ENCODE measurements at regions not wholly inside any gene's neighbourhood (a gene's known extent, or its start where the extent isn't known, plus 50 kb on each side); places are given as distances from the start of the nearest gene placed in this dataset.

DNA sequence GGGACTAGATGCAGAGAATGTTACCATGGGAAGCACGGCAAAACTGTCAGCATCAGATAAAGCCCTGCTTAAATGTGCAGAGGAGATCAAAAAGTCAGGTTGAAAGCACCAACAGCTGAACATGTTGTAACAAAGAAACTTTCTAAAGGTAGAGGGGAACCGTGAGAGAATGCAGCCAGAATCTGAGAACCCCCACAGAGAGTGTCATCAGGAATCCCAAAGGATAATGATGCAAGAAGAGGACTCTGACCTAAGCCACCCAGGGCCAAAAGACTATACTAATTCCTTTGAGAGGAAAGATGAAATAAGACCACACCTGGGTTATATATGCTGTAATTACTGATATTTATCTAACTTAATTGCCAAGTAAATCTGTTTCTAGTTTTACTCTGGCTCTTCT lies 116.6 kb downstream of the PCSK1 start:
- H3K27me3 Mint-ChIP-seq (ENCODE audit: low read depth) = no peaks in the 10 kb centered on the region

GRCh38 chr5:96316017-96316416 lies 117.0 kb downstream of the PCSK1 start:
- H3K36me3 Mint-ChIP-seq = peaks cover 3% of the 10 kb centered on the region
- TF ChIP-seq, protein P1, sequence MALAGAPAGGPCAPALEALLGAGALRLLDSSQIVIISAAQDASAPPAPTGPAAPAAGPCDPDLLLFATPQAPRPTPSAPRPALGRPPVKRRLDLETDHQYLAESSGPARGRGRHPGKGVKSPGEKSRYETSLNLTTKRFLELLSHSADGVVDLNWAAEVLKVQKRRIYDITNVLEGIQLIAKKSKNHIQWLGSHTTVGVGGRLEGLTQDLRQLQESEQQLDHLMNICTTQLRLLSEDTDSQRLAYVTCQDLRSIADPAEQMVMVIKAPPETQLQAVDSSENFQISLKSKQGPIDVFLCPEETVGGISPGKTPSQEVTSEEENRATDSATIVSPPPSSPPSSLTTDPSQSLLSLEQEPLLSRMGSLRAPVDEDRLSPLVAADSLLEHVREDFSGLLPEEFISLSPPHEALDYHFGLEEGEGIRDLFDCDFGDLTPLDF (CRISPR knock-in tag; IDR thresholded peaks at IDR 0.05) = no peak
- TF ChIP-seq MYBL2 (CRISPR knock-in tag; IDR thresholded peaks at IDR 0.05) (no peak), ARID4B (CRISPR knock-in tag; IDR thresholded peaks at IDR 0.05; ENCODE audit: borderline replicate concordance) (no peak), ZNF396 (CRISPR knock-in tag; IDR thresholded peaks at IDR 0.05; ENCODE audit: borderline replicate concordance) (no peak), ZNF423 (CRISPR knock-in tag; IDR thresholded peaks at IDR 0.05) (no peak), ZBTB21 (CRISPR knock-in tag; IDR thresholded peaks at IDR 0.05; ENCODE audit: borderline replicate concordance) (no peak), GTF2I (CRISPR knock-in tag; conservative IDR thresholded peaks at IDR 0.05) (no peak), MLX (CRISPR knock-in tag; IDR thresholded peaks at IDR 0.05) (no peak), NR1H2 (CRISPR knock-in tag; IDR thresholded peaks at IDR 0.05) (no peak), TCF7 (CRISPR knock-in tag; IDR thresholded peaks at IDR 0.05; ENCODE audit: low read depth) (no peak), SOX15 (CRISPR knock-in tag; IDR thresholded peaks at IDR 0.05) (no peak), CBFB (CRISPR knock-in tag; IDR thresholded peaks at IDR 0.05; ENCODE audit: low read depth) (no peak)
- TF ChIP-seq, protein P2, sequence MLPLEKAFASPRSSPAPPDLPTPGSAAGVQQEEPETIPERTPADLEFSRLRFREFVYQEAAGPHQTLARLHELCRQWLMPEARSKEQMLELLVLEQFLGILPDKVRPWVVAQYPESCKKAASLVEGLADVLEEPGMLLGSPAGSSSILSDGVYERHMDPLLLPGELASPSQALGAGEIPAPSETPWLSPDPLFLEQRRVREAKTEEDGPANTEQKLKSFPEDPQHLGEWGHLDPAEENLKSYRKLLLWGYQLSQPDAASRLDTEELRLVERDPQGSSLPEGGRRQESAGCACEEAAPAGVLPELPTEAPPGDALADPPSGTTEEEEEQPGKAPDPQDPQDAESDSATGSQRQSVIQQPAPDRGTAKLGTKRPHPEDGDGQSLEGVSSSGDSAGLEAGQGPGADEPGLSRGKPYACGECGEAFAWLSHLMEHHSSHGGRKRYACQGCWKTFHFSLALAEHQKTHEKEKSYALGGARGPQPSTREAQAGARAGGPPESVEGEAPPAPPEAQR (CRISPR knock-in tag; IDR thresholded peaks at IDR 0.05) = no peak
- TF ChIP-seq, protein P3, sequence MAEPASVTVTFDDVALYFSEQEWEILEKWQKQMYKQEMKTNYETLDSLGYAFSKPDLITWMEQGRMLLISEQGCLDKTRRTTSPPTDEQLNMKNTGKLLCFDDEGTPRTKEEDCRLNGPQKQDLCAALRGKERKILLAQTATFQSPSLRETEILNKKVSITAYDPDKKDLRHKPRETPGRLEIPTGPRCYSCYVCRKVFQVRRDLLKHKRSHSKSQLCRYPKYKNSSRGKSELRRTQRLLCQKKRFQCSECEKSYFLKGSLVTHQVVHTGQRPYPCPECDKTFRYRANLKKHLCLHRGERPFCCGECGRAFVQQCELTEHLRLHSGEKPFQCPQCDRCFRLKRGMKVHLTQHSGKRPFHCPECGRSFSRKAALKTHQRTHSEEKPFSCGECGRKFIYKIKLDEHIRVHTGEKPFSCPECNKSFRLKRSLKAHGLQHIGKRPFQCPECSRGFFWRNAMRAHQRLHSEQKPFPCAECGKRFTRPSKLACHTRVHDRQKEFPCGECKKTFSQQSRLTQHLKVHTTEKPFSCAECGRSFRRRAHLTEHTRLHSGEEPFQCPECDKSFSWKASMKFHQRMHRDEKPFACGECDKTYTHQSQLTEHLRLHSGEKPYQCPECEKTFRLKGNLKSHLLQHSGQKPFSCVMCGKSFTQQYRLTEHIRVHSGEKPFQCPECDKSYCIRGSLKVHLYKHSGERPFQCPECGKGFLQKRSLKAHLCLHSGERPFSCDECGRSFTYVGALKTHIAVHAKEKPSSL (CRISPR knock-in tag; conservative IDR thresholded peaks at IDR 0.05) = no peak
- TF ChIP-seq, protein P4, sequence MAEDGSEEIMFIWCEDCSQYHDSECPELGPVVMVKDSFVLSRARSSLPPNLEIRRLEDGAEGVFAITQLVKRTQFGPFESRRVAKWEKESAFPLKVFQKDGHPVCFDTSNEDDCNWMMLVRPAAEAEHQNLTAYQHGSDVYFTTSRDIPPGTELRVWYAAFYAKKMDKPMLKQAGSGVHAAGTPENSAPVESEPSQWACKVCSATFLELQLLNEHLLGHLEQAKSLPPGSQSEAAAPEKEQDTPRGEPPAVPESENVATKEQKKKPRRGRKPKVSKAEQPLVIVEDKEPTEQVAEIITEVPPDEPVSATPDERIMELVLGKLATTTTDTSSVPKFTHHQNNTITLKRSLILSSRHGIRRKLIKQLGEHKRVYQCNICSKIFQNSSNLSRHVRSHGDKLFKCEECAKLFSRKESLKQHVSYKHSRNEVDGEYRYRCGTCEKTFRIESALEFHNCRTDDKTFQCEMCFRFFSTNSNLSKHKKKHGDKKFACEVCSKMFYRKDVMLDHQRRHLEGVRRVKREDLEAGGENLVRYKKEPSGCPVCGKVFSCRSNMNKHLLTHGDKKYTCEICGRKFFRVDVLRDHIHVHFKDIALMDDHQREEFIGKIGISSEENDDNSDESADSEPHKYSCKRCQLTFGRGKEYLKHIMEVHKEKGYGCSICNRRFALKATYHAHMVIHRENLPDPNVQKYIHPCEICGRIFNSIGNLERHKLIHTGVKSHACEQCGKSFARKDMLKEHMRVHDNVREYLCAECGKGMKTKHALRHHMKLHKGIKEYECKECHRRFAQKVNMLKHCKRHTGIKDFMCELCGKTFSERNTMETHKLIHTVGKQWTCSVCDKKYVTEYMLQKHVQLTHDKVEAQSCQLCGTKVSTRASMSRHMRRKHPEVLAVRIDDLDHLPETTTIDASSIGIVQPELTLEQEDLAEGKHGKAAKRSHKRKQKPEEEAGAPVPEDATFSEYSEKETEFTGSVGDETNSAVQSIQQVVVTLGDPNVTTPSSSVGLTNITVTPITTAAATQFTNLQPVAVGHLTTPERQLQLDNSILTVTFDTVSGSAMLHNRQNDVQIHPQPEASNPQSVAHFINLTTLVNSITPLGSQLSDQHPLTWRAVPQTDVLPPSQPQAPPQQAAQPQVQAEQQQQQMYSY (CRISPR knock-in tag; IDR thresholded peaks at IDR 0.05) = no peak
- no peak overlapping the region for H3K4me3 Mint-ChIP-seq
- no peaks in the 10 kb centered on the region for H3K27me3 Mint-ChIP-seq (ENCODE audit: low read depth)
- ChIA-PET CTCF (no interaction called here), POLR2A (no interaction called here)
- H3K27ac Mint-ChIP-seq = no peak overlapping the region
- no peak for ATAC-seq
- H3K4me1 Mint-ChIP-seq = peaks cover 4% of the 10 kb centered on the region; the same call in 1 of the 2 replicates
- no peak for DNase-seq (ENCODE audit: low spot score)
- peaks cover 6% of the 10 kb centered on the region for H3K9me3 Mint-ChIP-seq

More for the DNA sequence above, 116.6 kb downstream of the PCSK1 start:
- ChIA-PET POLR2A (no interaction called here), CTCF (no interaction called here)
- TF ChIP-seq GABPB1 (CRISPR knock-in tag; IDR thresholded peaks at IDR 0.05) = peak; percentile 86
- TF ChIP-seq GTF2I (CRISPR knock-in tag; conservative IDR thresholded peaks at IDR 0.05) = no peak
- DNase-seq (ENCODE audit: low spot score) (no peak), ATAC-seq (no peak)
- H3K9me3 Mint-ChIP-seq = peaks cover 3% of the 10 kb centered on the region; the same call in 1 of the 2 replicates
- H3K4me1 Mint-ChIP-seq = peaks cover 4% of the 10 kb centered on the region; the same call in 1 of the 2 replicates
- H3K27ac Mint-ChIP-seq = no peak overlapping the region
- H3K36me3 Mint-ChIP-seq = no peaks in the 10 kb centered on the region
- no peak overlapping the region for H3K4me3 Mint-ChIP-seq
